Bone marrow (tissue), 2 donors: ENCODE measurements at regions not wholly inside any gene's neighbourhood (a gene's known extent, or its start where the extent isn't known, plus 50 kb on each side); places are given as distances from the start of the nearest gene placed in this dataset.
"Not testable (repeated sequence)": the region's sequence is repeated elsewhere in the genome, so short reads cannot be mapped to it uniquely, and the experiment has no call there.

Experiments used
- DNase-seq, 2 donors: peaks; one replicate each; lab custom pipeline; 2025; lab: John Stamatoyannopoulos, UW

- no peak for DNase-seq
These were observed 359.3 kb downstream of the ADGRD1 start for GRCh38 chr12:131312793-131313545.

GRCh38 chr12:131313635-131314034 lies 359.9 kb downstream of the ADGRD1 start:
- DNase-seq: no peak

- DNase-seq: no peak
These were observed 360.9 kb downstream of the ADGRD1 start for GRCh38 chr12:131314524-131315090.

- DNase-seq: no peak
These were observed 361.9 kb downstream of the ADGRD1 start for GRCh38 chr12:131315601-131316000.

- DNase-seq: no peak
These were observed 362.7 kb downstream of the ADGRD1 start for GRCh38 chr12:131316388-131316787.

GRCh38 chr12:131318045-131318685 lies 364.5 kb downstream of the ADGRD1 start:
- no peak for DNase-seq

GRCh38 chr12:131321988-131322387 lies 368.3 kb downstream of the ADGRD1 start:
- no peak for DNase-seq

GRCh38 chr12:131322460-131322859 lies 368.8 kb downstream of the ADGRD1 start:
- DNase-seq: not testable (repeated sequence)

GRCh38 chr12:131323879-131324278 lies 370.2 kb downstream of the ADGRD1 start:
- DNase-seq: no peak

DNA sequence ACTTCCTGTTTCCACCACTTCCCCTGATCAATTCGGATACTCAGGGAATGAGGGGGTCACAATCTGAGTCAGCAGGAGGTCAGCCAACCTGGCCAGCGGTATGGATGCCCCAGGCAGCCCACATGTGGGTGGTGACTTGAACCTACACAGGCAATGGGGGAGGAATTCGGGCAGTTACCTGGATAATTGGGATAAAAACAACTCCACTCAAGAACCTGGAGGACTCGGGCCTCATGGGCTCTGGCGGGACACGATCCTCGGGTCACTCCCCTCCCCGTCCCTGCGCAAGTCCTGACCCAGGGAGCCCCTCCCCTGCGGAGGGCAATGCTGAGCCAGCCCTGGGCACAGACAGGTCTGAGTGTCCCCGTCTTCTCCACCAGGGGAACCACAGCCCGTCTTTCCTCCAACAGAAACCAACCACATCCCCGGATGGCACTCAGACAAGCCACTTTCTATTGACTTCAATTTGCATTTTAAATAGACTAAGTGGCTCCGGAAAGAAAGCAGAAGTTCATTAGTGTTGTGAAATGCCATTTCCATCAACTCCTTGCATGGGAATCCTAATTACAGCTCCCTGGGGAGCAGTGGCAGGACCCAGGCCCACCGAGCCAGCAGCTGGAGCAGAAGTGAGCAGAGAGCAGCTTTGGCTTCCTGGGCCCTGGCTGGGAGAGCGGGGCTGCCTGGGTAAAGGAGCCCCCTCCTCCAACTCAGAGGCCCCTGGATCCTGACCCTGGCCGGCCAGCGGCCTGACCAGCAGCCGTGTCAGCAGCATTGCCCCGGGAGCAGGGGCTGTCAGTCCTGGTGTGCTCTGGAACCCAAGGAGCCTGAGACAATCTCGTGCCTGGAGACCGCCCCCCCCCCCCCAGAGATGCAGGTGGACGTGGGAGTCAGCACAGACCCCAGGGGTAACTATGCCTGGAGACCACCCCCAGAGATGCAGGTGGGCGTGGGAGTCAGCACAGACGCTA lies 374.1 kb downstream of the ADGRD1 start:
- peak in 1 of 2 donors; percentile 24 for DNase-seq

- not testable (repeated sequence) for DNase-seq
These were observed 375.4 kb downstream of the ADGRD1 start for GRCh38 chr12:131328861-131329845.

DNA sequence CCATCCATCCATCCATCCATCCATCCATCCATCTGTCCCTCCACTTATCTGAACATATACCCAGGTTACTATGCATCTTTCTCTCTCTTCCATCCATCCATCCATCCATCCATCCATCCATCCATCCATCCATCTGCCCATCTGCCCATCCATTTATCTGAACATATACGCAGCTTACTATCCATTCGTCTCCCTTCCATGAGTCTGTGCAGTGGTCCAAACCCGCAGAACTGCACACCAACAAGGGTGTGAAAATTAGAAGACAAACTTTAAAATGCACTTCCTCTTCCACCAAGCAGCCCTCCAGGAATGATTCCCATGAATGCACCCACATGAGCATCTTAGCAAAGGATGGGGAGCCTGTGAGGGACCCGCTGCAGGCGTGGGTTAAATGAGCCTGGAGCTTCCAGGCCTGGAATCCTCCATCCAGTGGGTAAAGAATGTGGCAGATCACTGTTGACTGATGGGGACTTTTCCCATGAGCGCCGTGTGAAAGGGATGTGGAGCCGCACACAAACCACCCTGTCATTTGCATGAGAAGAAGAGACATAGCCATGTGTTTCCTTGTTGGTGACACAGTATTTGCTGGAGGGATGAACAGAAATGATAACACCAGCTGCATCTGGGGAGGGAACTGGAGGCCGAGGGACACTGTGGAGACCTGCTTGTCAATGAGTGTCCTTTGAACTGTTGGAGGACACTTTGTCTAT lies 376.6 kb downstream of the ADGRD1 start:
- no peak for DNase-seq

- no peak for DNase-seq
These were observed 377.5 kb downstream of the ADGRD1 start for GRCh38 chr12:131331148-131331750.

- DNase-seq: no peak
These were observed 378.5 kb downstream of the ADGRD1 start for GRCh38 chr12:131332224-131332623.

- DNase-seq: no peak
These were observed 377.8 kb upstream of the SFSWAP start for GRCh38 chr12:131333136-131333535.

- DNase-seq: no peak
These were observed 377.1 kb upstream of the SFSWAP start for GRCh38 chr12:131333621-131334440.

- DNase-seq: no peak
These were observed 376.1 kb upstream of the SFSWAP start for GRCh38 chr12:131334835-131335234.

GRCh38 chr12:131335456-131335855 lies 375.4 kb upstream of the SFSWAP start:
- no peak for DNase-seq

DNA sequence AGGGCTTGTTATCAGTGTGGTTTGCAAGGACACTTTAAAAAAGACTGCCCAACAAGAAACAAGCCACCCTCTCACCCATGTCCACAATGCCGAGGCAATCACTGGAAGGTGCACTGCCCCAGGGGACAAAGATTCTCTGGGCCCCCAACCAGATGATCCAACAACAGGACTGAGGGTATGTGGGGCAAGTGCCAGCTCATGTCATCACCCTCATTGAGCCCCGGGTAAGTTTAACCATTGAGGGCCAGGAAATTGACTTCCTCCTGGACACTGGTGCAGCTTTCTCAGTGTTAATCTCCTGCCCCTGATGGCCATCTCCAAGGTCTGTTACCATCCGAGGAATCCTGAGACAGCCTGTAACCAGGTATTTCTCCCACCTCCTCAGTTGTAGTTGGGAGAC lies 373.0 kb upstream of the SFSWAP start:
- not testable (repeated sequence) for DNase-seq
